Endodermal cell (in vitro differentiated cells): ENCODE measurements at regions not wholly inside any gene's neighbourhood (a gene's known extent, or its start where the extent isn't known, plus 50 kb on each side); places are given as distances from the start of the nearest gene placed in this dataset.

Experiments used
- DNase-seq: peaks from one replicate; pipeline ENCODE4 v3.0.0-alpha.2; 2017
- H3K27ac ChIP-seq: 2 replicates; pipeline ENCODE4 v1.5.1; 2013; ENCODE audit warnings: mild to moderate bottlenecking, low read depth, low read length, moderate library complexity
- H3K27me3 ChIP-seq: 2 replicates; pipeline ENCODE4 v1.6.1; 2013; ENCODE audit warnings: mild to moderate bottlenecking, low read length, moderate library complexity; ENCODE audit not compliant: insufficient read depth, control insufficient read depth, poor library complexity, severe bottlenecking
- H3K36me3 ChIP-seq: 2 replicates; pipeline ENCODE4 v1.7.0; 2013; ENCODE audit warnings: mild to moderate bottlenecking, low read length, moderate library complexity; ENCODE audit not compliant: control insufficient read depth, insufficient read depth
- H3K4me1 ChIP-seq: one replicate; pipeline ENCODE4 v1.7.0; 2013; ENCODE audit warnings: low read length; ENCODE audit not compliant: control insufficient read depth, insufficient read depth
- H3K4me3 ChIP-seq: 2 replicates; pipeline ENCODE4 v1.5.1; 2013; ENCODE audit warnings: mild to moderate bottlenecking, low read length, moderate library complexity
- H3K9ac ChIP-seq: 2 replicates; pipeline ENCODE4 v1.6.1; 2013; ENCODE audit warnings: mild to moderate bottlenecking, low read length, moderate library complexity; ENCODE audit not compliant: poor library complexity, severe bottlenecking; ENCODE audit errors: extremely low read depth
- H3K9me3 ChIP-seq: 2 replicates; pipeline ENCODE4 v1.6.1; 2013; ENCODE audit warnings: mild to moderate bottlenecking, low read length, moderate library complexity; ENCODE audit not compliant: control insufficient read depth
- H3K27ac Mint-ChIP-seq: 2 replicates; pipeline ENCODE4 v1.8.0; 2020; ENCODE audit warnings: mixed read lengths
- H3K27me3 Mint-ChIP-seq: 2 replicates; pipeline ENCODE4 v1.8.0; 2021; ENCODE audit warnings: mild to moderate bottlenecking, mixed read lengths; ENCODE audit not compliant: insufficient read depth
- H3K36me3 Mint-ChIP-seq: 2 replicates; pipeline ENCODE4 v1.8.0; 2020; ENCODE audit warnings: low read depth, mixed read lengths
- H3K4me1 Mint-ChIP-seq: 2 replicates; pipeline ENCODE4 v1.8.0; 2020; ENCODE audit warnings: mixed read lengths
- H3K4me3 Mint-ChIP-seq: 2 replicates; pipeline ENCODE4 v1.8.0; 2020; ENCODE audit warnings: mild to moderate bottlenecking, moderate library complexity, mixed read lengths
- H3K9me3 Mint-ChIP-seq: 2 replicates; pipeline ENCODE4 v1.8.0; 2020; ENCODE audit warnings: mild to moderate bottlenecking, mixed read lengths
- CTCF ChIP-seq: fragments of 200-600 bp; sonication (generic); conservative IDR thresholded peaks from 2 replicates; pipeline ENCODE4 v1.5.0; 2021; ENCODE audit warnings: antibody characterized with exemption, mild to moderate bottlenecking
- WGBS, 2 experiments: methylation state at CpG; one replicate each; pipeline versions ENCODE4 v1.1.5 to v1.1.7; 2013; ENCODE audit warnings: missing lambda C conversion rate in 2 of 2, mixed read lengths in 1 of 2; ENCODE audit not compliant: insufficient coverage in 1 of 2, insufficient read length in 1 of 2; 5-methylcytosine and 5-hydroxymethylcytosine counted together

GRCh38 chr14:84785996-84786395, 743.9 kb upstream of the FLRT2 start:
- Histone ChIP-seq H3K27me3 (no peaks in the 10 kb centered on the region), H3K4me3 (no peak overlapping the region), H3K4me1 (no peaks in the 10 kb centered on the region), H3K36me3 (no peaks in the 10 kb centered on the region), H3K9ac (no peak overlapping the region), H3K27ac (no peak overlapping the region), H3K9me3 (no peaks in the 10 kb centered on the region)
- Mint-ChIP-seq H3K4me1 (no peaks in the 10 kb centered on the region), H3K9me3 (no peaks in the 10 kb centered on the region), H3K4me3 (no peak overlapping the region), H3K27ac (no peak overlapping the region), H3K36me3 (no peaks in the 10 kb centered on the region), H3K27me3 (no peaks in the 10 kb centered on the region)
- DNase-seq, result no peak
- no peak for TF ChIP-seq CTCF

- no peak for TF ChIP-seq CTCF
- no peaks in the 10 kb centered on the region for H3K36me3 Mint-ChIP-seq
- Histone ChIP-seq H3K4me1 (no peaks in the 10 kb centered on the region), H3K36me3 (no peaks in the 10 kb centered on the region), H3K9ac (no peak overlapping the region), H3K4me3 (no peak overlapping the region), H3K27ac (no peak overlapping the region), H3K27me3 (no peaks in the 10 kb centered on the region), H3K9me3 (peaks cover 25% of the 10 kb centered on the region)
- no peak overlapping the region for H3K4me3 Mint-ChIP-seq
- peaks cover 1% of the 10 kb centered on the region for H3K4me1 Mint-ChIP-seq
- H3K27ac Mint-ChIP-seq, result no peak overlapping the region
- WGBS, 2 experiments, result 100% methylated on average over 1 of the region's 1 CpG; no CpG with 5 or more reads in 1 of the 2 experiments
- DNase-seq, result no peak
- no peaks in the 10 kb centered on the region for H3K27me3 Mint-ChIP-seq
- H3K9me3 Mint-ChIP-seq, result no peaks in the 10 kb centered on the region
Measured at GRCh38 chr14:84789012-84789411, 740.9 kb upstream of the FLRT2 start.

- 59 to 100% methylated on average over 1 to 4 of the region's 4 CpGs for WGBS, 2 experiments
Measured at GRCh38 chr14:84792722-84793410, 737.1 kb upstream of the FLRT2 start.

More at GRCh38 chr14:84792722-84793410, 737.1 kb upstream of the FLRT2 start:
- Histone ChIP-seq H3K9me3 (peaks cover 30% of the 10 kb centered on the region), H3K4me1 (no peaks in the 10 kb centered on the region), H3K27ac (no peak overlapping the region), H3K4me3 (no peak overlapping the region), H3K27me3 (no peaks in the 10 kb centered on the region), H3K36me3 (no peaks in the 10 kb centered on the region), H3K9ac (no peak overlapping the region)
- Mint-ChIP-seq H3K9me3 (no peaks in the 10 kb centered on the region), H3K27me3 (no peaks in the 10 kb centered on the region), H3K27ac (peak overlapping the region; percentile 4), H3K4me1 (peaks cover 1% of the 10 kb centered on the region), H3K36me3 (no peaks in the 10 kb centered on the region), H3K4me3 (no peak overlapping the region)
- DNase-seq, result peak; percentile 45
- no peak for TF ChIP-seq CTCF
